Stimulated activated CD4-positive, alpha-beta T cell treated with anti-CD3 and anti-CD28 coated beads, Interleukin-4, amount 100 ng/mL, for 24 hours (primary cell): ENCODE measurements at regions not wholly inside any gene's neighbourhood (a gene's known extent, or its start where the extent isn't known, plus 50 kb on each side); places are given as distances from the start of the nearest gene placed in this dataset.

ENCODE experiments used
- DNase-seq: peaks from one replicate; pipeline ENCODE4 v3.0.0-alpha.2; 2020

GRCh38 chr21:41671212-41671762 is 95.6 kb downstream of the RIPK4 start:
- DNase-seq: no peak

DNA sequence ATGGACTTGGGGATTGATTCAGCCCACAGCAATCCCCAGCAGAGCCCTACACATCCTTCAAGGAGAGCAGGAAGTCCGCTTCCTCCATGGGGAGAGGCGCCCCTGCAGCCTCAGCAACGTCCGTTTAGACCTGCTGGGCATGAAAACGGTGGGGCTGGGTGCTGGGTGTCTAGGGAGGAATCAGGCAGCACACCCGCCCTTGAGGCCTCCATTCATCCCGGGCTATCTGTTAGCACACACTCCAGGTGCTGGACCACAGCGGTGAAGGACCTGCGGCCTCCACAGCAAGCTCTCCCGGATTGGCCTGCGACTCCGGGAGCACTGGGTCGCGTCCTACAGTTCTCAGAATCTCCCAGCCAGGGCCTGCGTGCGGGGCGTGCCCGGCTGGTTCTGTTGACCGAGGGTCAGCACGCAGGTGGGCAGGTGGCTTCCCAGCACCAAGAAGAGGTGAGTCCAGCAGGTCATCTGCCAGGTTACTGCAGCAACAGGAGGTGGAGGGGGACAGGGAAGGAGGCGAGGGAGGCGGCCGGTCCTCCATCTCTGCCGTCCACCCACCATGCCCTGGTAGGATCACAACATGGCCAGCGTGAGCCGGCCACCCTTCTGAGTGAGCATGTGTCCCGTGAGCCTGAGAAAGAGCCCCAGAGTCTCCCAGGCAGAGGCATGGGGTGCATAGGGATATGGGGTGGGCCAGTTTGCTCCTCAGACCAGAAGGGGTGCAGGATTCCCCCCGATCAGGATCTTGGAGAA is 96.6 kb downstream of the RIPK4 start:
- no peak for DNase-seq

DNA sequence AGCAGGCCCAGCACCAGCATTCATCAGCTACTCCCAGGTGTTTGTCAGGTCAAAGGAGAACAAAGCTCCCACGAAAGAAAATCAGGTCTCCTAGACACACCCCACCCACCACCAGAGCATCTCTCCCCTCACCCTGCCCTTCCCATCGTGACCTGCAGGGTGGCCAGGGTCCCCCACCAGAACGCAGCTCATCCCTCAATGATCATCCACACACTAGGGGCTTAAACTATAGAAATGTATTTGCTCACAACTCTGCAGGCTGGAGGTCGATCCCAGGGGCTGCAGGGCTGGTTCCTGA is 97.4 kb downstream of the RIPK4 start:
- DNase-seq: no peak

DNA sequence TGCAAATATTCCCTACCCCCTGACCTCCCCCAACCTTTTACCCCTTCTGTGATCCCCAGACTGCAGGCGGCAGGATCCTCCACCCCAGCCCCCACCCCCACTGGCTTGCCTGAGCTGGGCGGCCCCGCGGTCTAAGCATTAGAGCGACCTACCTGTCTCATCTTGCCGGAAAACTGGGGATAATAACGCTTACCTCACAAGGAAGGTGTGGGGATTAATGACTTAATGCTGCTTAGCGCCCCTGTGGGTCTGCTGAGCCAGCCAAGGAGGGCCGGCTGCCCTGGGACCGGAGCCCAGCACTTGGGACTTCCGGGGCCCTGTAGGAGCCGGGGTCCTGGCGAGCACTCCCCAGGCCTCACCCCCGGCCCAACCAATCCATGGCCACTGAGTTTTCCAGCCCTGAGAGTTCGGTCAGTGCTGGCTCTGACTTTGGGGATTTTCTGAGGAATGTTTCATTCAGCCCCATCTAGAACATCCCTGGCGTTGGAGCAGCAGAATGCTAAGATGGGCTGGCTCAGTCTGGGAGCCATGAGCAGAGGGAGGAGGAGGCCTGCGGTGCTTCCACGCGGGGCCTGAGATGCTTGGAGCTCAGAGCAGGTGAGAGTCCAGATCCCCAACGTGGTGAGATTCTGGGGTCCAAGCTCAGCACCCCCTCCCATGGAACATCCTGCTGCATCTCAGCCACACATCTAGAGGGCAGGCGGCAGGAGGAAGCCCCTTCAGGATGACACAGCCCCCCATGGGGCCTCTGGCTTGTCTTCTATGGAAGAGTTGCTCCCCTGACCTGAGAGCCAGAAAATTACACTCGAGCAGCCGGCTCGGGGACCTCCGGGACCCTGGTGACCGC is 97.9 kb downstream of the RIPK4 start:
- no peak for DNase-seq

DNA sequence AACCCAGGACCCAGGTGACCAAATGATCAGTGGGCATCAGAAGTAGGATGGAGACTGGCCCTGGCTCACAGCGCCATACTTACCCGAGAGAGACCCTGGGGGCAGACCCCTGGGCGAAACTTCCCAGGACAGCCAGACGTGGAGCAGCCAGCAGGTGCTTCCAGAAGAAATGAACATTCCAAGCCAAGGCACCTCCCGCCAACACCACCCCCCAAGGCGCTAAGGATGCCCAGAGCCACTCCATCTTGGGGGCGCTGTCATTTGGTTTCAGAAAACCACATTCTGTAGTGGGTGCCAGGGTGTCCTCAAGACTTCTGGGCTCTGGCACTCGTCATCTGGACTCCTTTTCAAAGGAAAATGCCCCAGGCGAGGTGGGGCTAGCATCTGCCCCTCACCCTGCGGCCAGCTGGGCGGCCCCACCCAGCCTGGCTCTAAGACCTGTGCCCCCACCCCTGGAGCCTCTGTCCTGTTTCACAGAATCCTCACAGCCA is 98.8 kb downstream of the RIPK4 start:
- DNase-seq: no peak

DNA sequence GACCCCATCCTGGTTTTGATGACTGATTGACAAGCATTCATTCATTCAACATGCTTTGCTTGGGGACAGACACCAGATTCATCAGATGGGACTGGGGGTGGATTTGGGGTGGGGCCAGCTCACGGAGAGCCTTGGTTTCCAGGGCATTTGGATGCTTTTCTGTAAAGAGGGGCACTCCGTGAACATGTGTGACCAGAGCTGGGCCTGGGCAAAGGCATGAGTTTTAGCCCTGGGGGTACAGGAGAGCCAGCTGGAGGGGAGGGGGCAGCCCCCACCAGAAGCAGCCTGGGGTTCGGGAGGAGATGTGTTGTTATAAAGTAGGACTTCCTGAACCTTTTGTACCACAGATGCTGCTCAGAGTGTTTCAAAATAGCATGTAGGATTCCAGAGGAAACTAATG is 99.7 kb downstream of the RIPK4 start:
- DNase-seq: no peak

GRCh38 chr21:41666641-41667081 is 100.2 kb downstream of the RIPK4 start:
- DNase-seq: no peak

DNA sequence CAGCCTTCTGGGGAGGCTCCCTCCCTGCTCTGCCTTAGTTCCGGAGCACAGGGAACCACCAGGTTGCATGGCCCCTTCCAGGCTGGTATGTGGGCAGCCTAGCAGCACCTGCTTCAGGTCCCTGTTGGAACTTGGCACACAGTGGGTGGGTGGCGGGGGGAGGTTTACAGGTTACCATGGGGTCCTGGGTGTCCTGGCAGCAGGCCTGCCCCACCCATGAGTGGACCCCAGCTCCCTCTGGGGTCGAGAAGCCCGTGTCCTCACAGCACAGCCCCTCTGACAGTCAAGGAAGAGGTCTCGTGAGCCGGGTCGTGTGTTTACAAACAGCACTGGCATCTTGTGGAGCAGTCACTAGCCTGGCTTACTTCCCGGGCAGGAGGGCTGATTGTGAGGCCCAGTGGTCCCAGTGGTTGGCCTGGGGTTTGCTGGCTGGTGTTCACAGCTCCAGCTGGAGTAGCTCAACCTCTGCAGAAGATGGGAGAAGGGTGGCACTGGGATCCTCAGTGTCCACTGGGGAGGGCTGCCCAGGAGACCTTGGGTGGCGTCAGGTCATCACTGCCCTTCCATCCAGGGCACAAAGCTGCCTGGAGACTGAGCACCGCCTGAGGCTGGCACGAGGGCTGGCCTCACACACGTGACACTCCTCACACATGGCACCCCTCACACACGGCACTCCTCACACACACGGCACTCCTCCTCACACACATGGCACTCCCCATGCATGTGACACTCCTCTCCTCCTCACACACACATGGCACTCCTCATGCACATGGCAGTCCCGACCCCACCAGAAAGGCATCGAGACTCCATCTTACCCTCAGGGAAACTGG is 100.9 kb downstream of the RIPK4 start:
- DNase-seq: no peak

GRCh38 chr21:41664881-41665765 is 101.7 kb downstream of the RIPK4 start:
- no peak for DNase-seq

DNA sequence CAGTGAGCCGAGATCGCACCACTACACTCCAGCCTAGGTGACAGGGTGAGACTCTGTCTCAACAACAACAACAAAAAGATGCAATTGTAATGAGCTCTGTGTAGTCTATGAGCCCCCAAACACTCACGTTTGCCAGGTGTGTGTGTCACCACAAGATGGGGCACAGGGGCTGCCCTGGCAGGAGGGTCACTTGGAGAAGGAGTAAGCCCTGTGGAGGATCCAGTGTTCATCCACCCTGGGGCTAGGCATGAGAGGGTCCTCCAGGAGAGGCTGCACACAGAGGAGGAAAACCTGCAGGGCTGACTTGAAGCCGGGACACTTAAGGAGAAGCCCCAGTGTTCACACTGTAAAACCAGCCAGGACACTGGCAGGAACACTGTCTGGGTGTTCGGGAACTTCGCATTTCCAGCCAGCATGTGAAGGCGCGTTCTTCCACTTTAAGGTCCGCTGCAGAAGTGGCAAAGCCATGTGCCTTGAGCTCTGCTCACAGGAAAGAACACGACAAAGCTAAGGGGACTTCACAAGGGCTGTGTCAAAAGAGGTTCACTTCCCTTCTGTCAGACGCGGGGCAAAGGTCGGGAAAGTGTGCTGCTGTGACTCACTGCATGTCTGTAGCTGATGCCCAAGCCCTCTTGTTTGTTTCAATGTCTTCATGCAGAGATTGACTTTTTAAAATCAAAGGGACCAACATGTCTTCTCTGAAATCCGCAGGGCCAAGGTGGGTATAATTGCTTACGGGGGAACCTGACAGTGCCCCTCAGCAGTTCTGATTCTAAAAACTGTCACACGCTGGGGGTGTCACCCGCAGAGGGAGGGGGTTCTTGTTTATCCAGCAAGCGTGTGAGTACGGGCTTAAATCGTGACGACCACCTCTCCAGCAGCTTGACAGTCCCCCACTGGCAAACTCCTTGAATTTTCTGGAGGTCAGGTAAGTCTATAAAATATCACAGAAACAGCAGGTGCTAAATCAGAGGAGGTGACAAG is 102.8 kb downstream of the RIPK4 start:
- DNase-seq: no peak

- DNase-seq: no peak
Measured at GRCh38 chr21:41662761-41663160, 104.1 kb downstream of the RIPK4 start.

- no peak for DNase-seq
Measured at GRCh38 chr21:41662161-41662560, 104.7 kb downstream of the RIPK4 start.

DNA sequence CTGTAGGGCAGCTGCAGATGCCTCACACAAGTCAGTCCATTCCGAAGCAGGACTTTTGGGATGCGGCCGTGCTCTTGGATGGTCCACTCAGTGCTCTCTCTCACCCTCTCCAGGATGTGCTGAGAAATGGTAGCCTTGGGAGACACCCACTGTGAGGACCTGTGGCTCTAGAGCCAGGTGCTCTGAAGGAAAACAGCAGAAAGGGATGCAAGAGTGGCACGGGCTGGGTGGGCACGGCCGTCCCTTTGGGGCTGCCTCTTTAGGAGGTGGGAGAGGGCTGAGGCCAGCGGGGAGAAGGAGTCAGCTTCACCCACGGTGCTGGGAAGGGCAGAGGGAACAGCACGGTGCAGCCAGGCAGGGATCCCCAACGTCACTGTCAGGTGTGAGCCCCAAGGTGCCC is 106.1 kb downstream of the RIPK4 start:
- no peak for DNase-seq

GRCh38 chr21:41659791-41660560 is 106.9 kb downstream of the RIPK4 start:
- DNase-seq: no peak

- no peak for DNase-seq
Measured at GRCh38 chr21:41656946-41657525, 109.8 kb downstream of the RIPK4 start.

DNA sequence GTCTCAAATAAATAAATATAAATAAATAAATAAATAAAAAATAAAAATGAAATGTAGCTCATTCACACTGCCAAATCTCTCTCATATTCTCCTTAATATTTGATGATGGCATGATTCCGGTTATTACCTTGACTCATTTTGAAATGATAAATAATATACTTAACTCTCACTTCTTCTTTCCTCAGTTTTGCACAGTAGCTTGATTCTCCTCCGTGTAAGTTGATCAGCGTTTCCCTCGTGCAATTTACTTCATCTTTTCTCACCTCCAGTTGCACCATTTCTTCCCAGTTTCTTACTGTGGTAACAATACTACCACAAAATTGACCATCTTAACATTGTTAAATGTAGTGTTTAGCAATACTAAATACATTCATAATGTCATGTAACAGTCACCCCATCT is 111.6 kb downstream of the RIPK4 start:
- no peak for DNase-seq

DNA sequence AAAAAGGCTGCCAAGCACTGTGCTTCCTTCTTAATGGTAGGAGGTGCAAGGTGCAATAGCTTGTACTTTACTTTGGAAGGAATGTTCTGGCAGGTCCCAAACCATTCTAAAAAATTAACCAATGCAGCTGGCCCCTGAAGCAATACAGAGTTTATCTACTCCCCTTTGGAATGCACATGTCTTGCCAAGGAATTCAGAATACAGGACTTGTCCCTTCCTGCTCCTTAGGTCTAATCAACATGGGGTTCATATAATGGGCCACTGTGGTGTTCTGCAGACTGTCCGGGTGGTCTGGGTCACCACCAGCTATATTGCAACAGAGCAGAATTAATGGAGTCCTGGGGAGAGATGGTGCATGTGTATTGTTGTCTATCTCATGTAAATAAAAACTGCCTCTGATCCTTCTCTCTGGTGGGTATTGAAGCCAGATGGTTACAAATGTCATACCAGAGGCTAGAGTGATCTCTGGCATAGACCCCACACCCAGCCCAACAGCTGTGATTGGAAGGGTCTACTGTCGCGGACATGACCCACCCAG is 112.8 kb downstream of the RIPK4 start:
- no peak for DNase-seq

DNA sequence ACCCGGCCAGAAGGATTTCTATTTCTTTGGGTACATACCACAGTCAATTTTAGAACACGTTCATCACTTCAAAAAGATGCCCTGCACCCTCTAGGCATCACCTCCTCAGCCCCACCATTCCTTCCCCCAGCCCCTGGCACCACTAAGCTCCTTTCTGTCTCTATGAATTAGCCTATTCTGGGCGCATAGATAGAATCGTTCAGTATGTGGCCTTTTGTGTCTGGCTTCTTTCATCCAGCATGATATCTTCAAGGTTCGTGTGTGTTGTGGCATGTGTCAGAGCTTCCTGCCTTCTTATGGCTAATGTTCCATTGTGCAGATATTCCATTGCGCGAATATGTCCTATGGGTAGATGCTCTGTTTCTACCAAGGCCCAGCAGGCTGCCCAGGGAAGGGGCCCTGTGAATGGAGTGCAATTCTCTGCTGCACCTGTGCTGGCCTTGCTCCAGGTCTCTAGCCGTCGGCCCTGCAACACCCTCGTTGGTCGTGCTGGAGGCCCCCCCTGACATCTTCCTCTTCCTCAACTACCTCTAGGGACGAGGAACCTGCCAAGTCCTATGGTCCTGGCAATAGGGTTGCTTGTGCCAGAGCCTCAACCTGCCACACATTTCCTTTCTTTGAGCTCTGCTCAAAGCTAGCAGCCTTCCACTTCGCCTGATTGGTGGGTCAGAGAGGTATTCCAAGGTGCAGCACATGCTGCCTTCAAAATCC is 113.5 kb downstream of the RIPK4 start:
- no peak for DNase-seq

- DNase-seq: no peak
Measured at GRCh38 chr21:41651830-41652229, 115.0 kb downstream of the RIPK4 start.
